Activated naive CD8-positive, alpha-beta T cell treated with anti-CD3 and anti-CD28 coated beads, Interleukin-2, amount 10 ng/mL, durations not matched to agents 7 days and 5 days (primary cell): ENCODE measurements at regions not wholly inside any gene's neighbourhood (a gene's known extent, or its start where the extent isn't known, plus 50 kb on each side); places are given as distances from the start of the nearest gene placed in this dataset.

Experiments
- ATAC-seq: fragments of 150-1000 bp; cut with Tn5 transposase; one replicate; pipeline ENCODE4 v1.10.0; 2021; ENCODE audit warnings: low read depth, moderate library complexity
- POLR2A ChIA-PET: fragments of 350-600 bp; sonication (Branson Sonifier 250); formaldehyde crosslinking; loops from one replicate; lab custom pipeline; 2021; ENCODE audit warnings: antibody characterized with exemption; lab: Charles Lee
- DNase-seq: peaks from one replicate; pipeline ENCODE4 v3.0.0; 2021
- H3K27ac Mint-ChIP-seq: one replicate; pipeline ENCODE4 v1.8.0; 2022; ENCODE audit warnings: mild to moderate bottlenecking, mixed read lengths
- H3K27me3 Mint-ChIP-seq: one replicate; pipeline ENCODE4 v1.8.0; 2022; ENCODE audit warnings: mild to moderate bottlenecking, moderate library complexity, mixed read lengths
- H3K36me3 Mint-ChIP-seq: one replicate; pipeline ENCODE4 v1.8.0; 2021; ENCODE audit warnings: mild to moderate bottlenecking, mixed read lengths
- H3K4me1 Mint-ChIP-seq: one replicate; pipeline ENCODE4 v1.8.0; 2021; ENCODE audit warnings: mixed read lengths
- H3K4me3 Mint-ChIP-seq: one replicate; pipeline ENCODE4 v1.8.0; 2022; ENCODE audit warnings: mild to moderate bottlenecking, moderate library complexity, mixed read lengths
- H3K9me3 Mint-ChIP-seq: one replicate; pipeline ENCODE4 v1.8.0; 2021; ENCODE audit warnings: mixed read lengths

DNA sequence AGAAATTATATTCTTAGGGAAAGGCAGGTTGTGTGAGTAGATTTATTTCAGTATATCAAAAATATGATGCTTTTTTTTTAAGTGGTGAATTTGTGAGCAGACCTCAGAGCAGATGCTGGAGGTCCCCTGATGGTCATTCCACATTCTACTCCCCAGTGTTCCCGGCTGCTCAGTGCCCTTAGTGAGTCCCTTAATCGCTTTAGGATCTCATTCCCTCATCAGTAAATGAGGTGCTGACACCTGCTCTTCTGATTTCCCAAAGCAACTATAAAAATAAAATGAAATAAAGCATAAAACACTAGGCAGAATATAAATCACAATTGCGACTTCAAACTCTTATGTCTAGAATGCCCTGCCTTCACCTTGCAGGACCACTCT lies 216.2 kb upstream of the TNP1 start:
- DNase-seq (no peak), ATAC-seq (no peak)
- peaks cover 1% of the 10 kb centered on the region for H3K27me3 Mint-ChIP-seq
- no peaks in the 10 kb centered on the region for H3K36me3 Mint-ChIP-seq
- H3K9me3 Mint-ChIP-seq: no peaks in the 10 kb centered on the region
- POLR2A ChIA-PET: no interaction called here
- H3K27ac Mint-ChIP-seq: no peak overlapping the region
- H3K4me1 Mint-ChIP-seq: no peaks in the 10 kb centered on the region
- no peak overlapping the region for H3K4me3 Mint-ChIP-seq

DNA sequence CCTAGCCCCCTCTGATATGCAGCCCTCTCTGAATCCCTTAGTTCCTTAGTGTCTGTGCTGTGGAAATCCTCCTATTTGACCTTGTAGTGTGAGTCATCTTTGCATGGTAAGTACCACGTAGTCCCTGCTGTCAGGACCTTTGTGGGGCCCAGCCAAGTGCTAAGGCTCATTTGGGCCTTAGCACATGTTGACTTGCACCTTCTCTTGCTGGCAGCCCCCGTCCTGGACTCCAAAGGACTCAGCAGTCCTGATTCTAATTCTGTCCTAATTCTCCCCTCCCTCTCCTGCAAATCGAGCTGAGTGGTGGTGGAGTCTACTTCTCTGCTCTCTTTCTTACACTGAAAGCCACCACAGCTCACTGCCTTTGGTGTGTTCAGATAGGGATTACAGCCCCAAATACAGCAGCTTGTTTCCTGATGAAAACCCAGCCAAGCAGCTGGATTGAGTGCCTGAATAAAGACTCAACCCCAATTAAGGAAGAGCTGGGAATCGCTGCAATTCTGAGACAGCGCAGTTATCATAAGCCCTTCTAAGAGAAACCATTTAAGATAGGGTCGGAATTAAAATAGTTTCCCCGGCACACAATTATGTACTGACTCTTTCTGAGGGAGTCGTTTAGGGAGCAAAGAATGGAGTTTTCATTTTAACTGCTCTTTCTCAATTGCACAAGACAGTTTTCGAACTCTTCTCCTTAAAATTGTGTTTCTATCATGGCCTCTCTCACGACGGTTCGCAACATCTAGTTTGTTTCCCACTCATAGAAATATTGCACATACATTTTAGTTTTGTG lies 215.6 kb upstream of the TNP1 start:
- no peaks in the 10 kb centered on the region for H3K4me1 Mint-ChIP-seq
- POLR2A ChIA-PET: no interaction called here
- no peaks in the 10 kb centered on the region for H3K27me3 Mint-ChIP-seq
- H3K27ac Mint-ChIP-seq: no peak overlapping the region
- H3K4me3 Mint-ChIP-seq: no peak overlapping the region
- DNase-seq (no peak), ATAC-seq (no peak)
- H3K9me3 Mint-ChIP-seq: no peaks in the 10 kb centered on the region
- H3K36me3 Mint-ChIP-seq: no peaks in the 10 kb centered on the region

DNA sequence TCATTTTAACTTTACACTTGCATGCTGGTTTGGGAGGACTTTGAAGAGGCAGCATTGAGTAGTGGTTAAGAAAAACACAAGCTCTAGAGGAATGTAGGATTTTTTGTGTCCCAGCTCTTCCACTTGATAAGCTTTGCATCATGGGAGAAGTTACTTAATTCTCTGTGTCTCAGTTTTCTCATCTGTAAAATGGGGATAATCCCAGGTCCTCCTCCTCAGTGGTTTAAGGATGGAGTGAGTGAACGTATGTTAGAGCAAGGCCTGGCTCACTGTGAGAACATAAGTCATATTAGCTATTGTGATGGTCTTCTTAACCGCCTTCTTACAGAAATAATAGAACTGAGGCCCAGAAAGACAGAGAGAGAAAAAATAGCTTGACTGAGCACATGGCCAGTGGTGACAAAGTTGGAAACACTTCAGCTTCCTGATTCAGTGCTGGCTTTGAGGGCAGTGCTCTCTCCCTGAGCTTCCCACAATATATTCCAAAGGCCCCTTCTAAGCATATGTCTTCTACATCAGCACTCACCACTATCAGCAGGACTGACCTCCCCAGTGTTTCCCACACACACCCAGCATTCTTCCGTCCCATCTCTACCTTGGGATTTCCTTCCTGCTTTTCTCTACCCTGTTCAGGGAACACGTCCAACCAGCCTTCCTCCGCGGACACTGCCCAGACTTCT lies 214.9 kb upstream of the TNP1 start:
- Mint-ChIP-seq H3K4me1 (no peaks in the 10 kb centered on the region), H3K27ac (no peak overlapping the region), H3K27me3 (no peaks in the 10 kb centered on the region), H3K9me3 (no peaks in the 10 kb centered on the region), H3K4me3 (no peak overlapping the region), H3K36me3 (no peaks in the 10 kb centered on the region)
- POLR2A ChIA-PET: no interaction called here
- ATAC-seq (no peak), DNase-seq (no peak)

DNA sequence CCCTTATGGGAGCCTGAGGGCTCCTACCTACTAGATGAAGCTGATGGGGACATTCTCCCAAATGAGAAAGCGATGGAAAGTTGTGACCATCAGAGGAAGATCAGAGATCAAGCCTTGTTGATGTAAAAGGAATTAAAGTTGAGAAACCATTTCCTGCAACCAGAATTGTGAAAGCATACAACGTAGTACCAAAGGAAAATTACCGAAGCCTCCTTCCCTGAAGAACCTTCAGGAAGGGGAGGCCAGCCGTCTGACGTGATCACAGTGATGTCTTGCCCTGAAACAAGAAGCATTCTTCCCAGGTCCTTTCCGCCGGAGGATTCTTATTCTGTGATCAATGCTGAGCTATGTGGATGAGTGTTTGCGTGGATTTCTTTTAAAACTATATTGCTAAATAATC lies 211.6 kb upstream of the TNP1 start:
- DNase-seq (no peak), ATAC-seq (no peak)
- POLR2A ChIA-PET: interaction anchor here (0.6 kb wide), 1 partner anchor 33 kb away, joined by 3 read pairs; no protein-coding TSS in a partner anchor
- no peak overlapping the region for H3K27ac Mint-ChIP-seq
- H3K9me3 Mint-ChIP-seq: peaks cover 3% of the 10 kb centered on the region
- H3K36me3 Mint-ChIP-seq: no peaks in the 10 kb centered on the region
- no peak overlapping the region for H3K4me3 Mint-ChIP-seq
- H3K27me3 Mint-ChIP-seq: peaks cover 3% of the 10 kb centered on the region
- H3K4me1 Mint-ChIP-seq: no peaks in the 10 kb centered on the region

DNA sequence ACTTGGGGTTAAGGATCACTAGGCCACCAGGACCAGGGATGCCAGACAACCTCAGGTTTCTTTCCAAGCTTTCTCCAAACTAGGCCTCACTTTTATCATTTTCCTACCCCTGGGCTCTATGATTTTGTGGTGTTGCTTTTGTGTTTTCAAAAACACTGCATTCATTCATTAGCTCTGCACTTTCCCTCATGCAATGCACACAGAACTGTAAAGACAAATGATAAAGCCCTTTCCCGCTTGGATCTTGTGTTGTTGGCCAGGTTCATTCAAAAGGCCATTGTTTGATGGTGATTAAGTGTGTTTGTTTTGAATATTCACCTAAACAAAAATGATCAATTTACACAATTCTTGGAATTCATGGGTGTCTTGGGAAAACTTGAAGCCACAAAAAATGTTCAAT lies 210.7 kb upstream of the TNP1 start:
- no peak for ATAC-seq
- peaks cover 3% of the 10 kb centered on the region for H3K27me3 Mint-ChIP-seq
- no peak overlapping the region for H3K4me3 Mint-ChIP-seq
- DNase-seq: no peak
- POLR2A ChIA-PET: no interaction called here
- H3K4me1 Mint-ChIP-seq: no peaks in the 10 kb centered on the region
- no peak overlapping the region for H3K27ac Mint-ChIP-seq
- no peaks in the 10 kb centered on the region for H3K36me3 Mint-ChIP-seq
- peaks cover 3% of the 10 kb centered on the region for H3K9me3 Mint-ChIP-seq

DNA sequence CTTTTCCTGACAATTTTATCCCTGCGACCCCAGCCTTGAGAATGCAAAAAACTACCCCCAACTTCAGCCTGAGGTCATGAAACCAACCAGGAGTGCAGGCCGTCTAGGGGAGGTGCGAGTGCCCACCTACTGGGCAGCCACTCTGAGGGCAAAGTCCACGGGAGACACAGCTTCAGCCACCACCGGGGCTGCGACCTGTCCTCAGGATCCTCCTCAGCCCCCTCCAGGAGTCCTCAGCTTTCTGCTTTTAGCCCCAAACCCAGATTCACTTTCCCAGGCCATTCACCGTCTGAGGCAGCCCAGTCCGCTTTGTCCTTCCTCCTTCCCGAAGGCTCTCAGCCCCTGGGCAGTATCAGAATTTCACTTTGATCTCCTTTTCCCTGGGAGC lies 210.2 kb upstream of the TNP1 start:
- no peak for ATAC-seq
- Mint-ChIP-seq H3K36me3 (no peaks in the 10 kb centered on the region), H3K4me1 (no peaks in the 10 kb centered on the region), H3K27me3 (peaks cover 3% of the 10 kb centered on the region), H3K27ac (no peak overlapping the region), H3K9me3 (peaks cover 3% of the 10 kb centered on the region), H3K4me3 (no peak overlapping the region)
- POLR2A ChIA-PET: no interaction called here
- no peak for DNase-seq

DNA sequence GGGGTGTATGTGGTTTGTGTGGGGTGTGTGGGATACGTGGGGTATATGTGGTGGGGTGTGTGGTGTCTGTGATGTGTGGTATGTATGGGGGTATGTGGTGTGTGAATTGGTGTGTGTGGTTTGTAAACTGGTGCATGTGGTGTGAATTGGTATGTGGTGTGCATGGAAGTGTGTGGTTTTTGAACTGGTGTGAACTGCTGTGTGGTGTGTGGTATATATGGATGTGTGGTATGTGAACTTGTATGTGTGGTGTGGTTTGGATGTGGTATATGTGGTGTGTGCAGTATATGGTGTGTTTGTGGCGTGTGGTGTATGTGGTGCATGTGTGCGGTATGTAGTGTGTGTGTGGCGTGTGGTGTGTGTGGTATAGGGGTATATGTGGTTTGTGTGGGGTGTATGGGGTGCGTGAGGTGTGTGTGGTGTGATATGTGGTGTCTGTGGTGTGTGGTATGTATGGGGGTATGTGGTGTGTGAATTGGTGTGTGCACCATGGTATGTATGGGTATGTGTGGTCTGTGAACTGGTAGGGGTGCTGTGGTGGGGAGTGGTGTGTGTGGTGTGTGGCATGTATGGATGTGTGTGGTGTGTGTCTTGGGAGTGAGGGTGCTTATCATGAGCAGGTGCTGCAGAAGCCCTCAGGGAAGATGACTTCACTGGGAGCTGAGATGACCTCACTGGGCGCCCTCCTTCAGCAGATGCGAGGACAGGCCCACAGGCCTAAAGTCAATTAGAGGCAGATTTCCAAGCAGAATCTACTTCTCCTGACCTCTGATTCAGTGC lies 209.6 kb upstream of the TNP1 start:
- POLR2A ChIA-PET: no interaction called here
- H3K27ac Mint-ChIP-seq: no peak overlapping the region
- no peaks in the 10 kb centered on the region for H3K36me3 Mint-ChIP-seq
- peaks cover 3% of the 10 kb centered on the region for H3K27me3 Mint-ChIP-seq
- peaks cover 3% of the 10 kb centered on the region for H3K9me3 Mint-ChIP-seq
- H3K4me1 Mint-ChIP-seq: peaks cover 2% of the 10 kb centered on the region
- H3K4me3 Mint-ChIP-seq: no peak overlapping the region
- DNase-seq: no peak
- no peak for ATAC-seq

DNA sequence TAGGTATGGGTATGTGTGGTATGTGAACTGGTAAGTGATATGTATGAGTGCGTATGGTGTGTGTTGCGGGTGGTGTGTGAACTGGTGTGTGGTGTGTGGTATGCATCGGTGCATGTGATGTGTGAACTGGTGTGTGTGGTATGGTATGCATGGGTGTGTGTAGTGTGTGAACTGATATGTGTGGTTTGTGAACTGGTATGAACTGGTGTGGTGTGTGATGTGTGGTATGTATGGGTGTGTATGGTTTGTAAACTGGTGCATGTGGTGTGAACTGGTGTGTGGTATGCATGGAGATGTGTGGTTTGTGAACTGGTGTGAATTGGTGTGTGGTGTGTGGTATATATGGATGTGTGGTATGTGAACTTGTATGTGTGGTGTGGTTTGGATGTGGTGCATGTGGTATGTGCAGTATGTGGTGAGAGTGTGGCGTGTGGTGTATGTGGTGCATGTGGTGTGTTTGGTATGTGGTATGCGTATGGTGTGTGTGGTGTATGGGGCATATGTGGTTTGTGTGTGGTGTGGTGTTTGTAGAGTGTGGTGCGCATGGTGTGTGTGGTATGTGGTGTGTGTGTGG lies 208.9 kb upstream of the TNP1 start:
- ATAC-seq (no peak), DNase-seq (no peak)
- H3K4me1 Mint-ChIP-seq: peaks cover 2% of the 10 kb centered on the region
- no peak overlapping the region for H3K27ac Mint-ChIP-seq
- H3K4me3 Mint-ChIP-seq: no peak overlapping the region
- peaks cover 3% of the 10 kb centered on the region for H3K9me3 Mint-ChIP-seq
- no peaks in the 10 kb centered on the region for H3K36me3 Mint-ChIP-seq
- H3K27me3 Mint-ChIP-seq: peaks cover 3% of the 10 kb centered on the region
- POLR2A ChIA-PET: no interaction called here

DNA sequence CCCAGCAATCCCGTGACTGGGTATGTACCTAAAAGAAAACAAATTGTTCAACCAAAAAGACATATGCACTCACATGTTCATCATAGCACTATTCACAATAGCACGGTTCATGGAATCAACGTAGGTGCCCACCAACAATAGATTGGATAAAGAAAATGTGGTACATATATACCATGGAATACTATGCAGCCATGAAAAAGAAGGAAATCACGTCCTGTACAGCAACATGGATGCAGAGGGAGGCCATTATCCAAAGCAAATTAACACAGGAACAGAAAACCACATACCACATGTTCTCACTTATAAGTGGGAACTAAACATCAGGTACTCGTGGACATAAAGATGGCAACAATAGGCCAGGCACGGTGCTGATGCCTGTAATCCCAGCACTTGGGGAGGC lies 207.9 kb upstream of the TNP1 start:
- ATAC-seq (no peak), DNase-seq (no peak)
- Mint-ChIP-seq H3K9me3 (peaks cover 3% of the 10 kb centered on the region), H3K36me3 (no peaks in the 10 kb centered on the region), H3K27me3 (peaks cover 3% of the 10 kb centered on the region), H3K27ac (no peak overlapping the region), H3K4me3 (no peak overlapping the region), H3K4me1 (peaks cover 3% of the 10 kb centered on the region)
- POLR2A ChIA-PET: no interaction called here

DNA sequence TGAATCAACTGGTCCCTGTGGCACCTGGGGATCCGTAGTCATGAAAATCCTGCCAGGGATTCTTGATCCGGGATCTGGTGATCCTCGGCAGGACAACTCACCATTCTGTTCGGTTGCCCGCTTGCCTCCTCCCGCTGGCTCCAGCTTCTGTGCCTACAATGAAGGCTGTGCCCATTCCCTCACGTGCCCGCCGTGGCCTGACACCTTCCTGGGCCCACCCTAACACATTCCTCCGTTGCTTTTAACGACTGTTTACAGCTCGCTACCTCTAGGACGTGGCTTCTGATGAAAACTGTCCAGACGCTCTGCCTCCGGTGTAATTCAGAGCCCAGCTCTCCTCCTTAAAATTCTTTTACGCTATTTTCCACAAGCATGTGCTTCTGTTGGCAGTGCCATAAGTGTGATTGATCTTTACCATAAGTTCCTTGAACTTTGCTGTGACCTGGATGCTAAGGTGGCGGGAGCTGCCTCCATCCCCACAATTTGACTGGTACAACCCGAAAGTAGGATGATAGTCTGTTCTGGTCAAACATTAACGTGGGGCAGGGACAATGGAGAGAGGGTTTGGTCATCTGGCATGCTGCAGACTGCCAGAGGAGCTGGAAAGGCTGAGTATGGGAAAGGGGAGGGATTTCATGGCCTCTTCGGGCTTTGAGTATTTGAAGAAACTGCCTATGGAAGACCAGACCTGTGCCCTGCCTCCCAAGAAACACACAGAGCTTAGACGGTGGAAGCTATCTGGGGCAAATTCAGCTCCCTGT lies 206.8 kb upstream of the TNP1 start:
- POLR2A ChIA-PET: no interaction called here
- ATAC-seq: no peak
- Mint-ChIP-seq H3K36me3 (no peaks in the 10 kb centered on the region), H3K27ac (no peak overlapping the region), H3K4me1 (peaks cover 3% of the 10 kb centered on the region), H3K27me3 (peaks cover 5% of the 10 kb centered on the region), H3K9me3 (peaks cover 3% of the 10 kb centered on the region), H3K4me3 (no peak overlapping the region)
- no peak for DNase-seq

DNA sequence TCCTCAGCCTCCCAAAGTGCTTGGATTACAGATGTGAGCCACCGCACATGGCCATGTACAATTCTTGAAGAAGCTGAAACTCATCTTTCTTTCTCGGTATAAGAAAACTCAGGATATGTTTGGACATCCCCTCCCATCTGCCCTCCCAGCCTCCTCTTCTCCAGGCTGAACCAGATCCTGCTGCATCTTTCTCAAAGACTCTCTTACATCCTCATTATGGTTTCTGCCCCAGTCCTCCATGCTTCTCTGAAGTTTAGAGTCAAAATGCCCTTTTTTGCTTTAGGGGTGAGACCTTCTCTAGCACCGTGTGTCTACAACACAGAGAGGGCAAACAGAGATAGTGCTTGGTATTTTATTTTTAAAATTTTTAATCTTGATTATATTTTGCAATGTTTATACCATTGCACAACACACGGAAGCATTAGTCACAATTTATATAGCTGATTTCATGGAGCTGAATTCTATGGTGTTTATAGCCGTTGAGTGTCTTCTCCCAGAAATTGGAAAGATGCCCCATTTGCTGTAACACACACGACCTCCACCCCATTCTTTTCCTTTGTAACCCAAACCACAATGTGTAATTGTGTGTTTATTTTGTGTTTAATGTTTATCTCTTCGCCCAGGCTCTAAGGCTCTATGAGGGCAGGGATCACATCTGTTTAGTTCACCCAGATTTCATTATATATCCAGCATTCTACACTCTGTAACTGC lies 206.0 kb upstream of the TNP1 start:
- Mint-ChIP-seq H3K4me1 (peaks cover 3% of the 10 kb centered on the region), H3K27ac (no peak overlapping the region), H3K4me3 (no peak overlapping the region), H3K27me3 (peaks cover 5% of the 10 kb centered on the region), H3K36me3 (no peaks in the 10 kb centered on the region), H3K9me3 (peaks cover 3% of the 10 kb centered on the region)
- no peak for DNase-seq
- no peak for ATAC-seq
- POLR2A ChIA-PET: no interaction called here

DNA sequence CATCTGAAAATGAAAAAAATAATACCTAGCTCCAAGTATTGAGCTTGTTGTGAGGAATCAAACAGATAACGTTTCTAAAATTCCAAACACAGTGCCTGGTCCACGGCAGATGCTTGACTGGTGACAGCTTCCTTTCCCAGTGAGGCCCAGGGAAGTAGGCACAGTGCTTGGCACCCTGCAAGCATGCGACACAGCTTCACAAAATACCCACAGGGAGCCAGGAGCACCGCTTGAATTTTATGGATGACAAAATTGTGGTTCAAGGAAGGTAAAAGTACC lies 205.1 kb upstream of the TNP1 start:
- peaks cover 5% of the 10 kb centered on the region for H3K27me3 Mint-ChIP-seq
- no peak overlapping the region for H3K4me3 Mint-ChIP-seq
- POLR2A ChIA-PET: no interaction called here
- no peaks in the 10 kb centered on the region for H3K36me3 Mint-ChIP-seq
- peaks cover 3% of the 10 kb centered on the region for H3K9me3 Mint-ChIP-seq
- DNase-seq: no peak
- no peak for ATAC-seq
- peaks cover 3% of the 10 kb centered on the region for H3K4me1 Mint-ChIP-seq
- H3K27ac Mint-ChIP-seq: no peak overlapping the region
